Ovary (tissue), 3 donors: ENCODE measurements at regions not wholly inside any gene's neighbourhood (a gene's known extent, or its start where the extent isn't known, plus 50 kb on each side); places are given as distances from the start of the nearest gene placed in this dataset.

Experiments
- POLR2A ChIP-seq: fragments of 450-650 bp; IDR thresholded peaks from one replicate; pipeline ENCODE4 v1.6.1; 2017; ENCODE audit warnings: antibody characterized with exemption, mild to moderate bottlenecking, moderate library complexity
- TF ChIP-seq, protein P1 (sequence below), 3 donors: fragments of 450-650 bp in 2 of 3; fragments of 200-600 bp in 1 of 3; IDR thresholded peaks; one replicate each; pipeline versions ENCODE4 v1.5.1 to v1.8.0; 2016 to 2022; ENCODE audit warnings: antibody characterized with exemption in 3 of 3, mild to moderate bottlenecking in 1 of 3
- donor health status: DM: no; HTN: no; CAD: no.

DNA sequence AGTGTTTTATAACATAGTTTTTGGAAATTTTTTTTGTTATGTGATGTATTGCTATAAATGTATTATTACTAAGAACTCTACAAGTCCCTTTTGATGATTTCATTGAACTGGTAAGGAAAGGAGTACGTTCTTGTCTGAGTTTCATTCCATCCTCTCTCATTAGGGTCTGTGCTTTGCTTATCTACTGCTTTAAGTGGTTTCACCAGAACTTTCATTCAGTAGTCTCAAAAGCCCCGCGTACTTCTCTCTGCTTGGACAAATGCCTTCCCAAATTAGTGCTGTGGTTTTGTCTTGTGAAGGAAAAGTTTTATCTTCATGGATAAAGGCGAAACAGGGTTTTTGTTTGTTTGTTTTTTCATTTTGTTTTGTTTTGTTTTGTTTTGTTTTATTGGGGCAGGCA is 469.8 kb upstream of the WWC1 start:
- TF ChIP-seq, protein P1, sequence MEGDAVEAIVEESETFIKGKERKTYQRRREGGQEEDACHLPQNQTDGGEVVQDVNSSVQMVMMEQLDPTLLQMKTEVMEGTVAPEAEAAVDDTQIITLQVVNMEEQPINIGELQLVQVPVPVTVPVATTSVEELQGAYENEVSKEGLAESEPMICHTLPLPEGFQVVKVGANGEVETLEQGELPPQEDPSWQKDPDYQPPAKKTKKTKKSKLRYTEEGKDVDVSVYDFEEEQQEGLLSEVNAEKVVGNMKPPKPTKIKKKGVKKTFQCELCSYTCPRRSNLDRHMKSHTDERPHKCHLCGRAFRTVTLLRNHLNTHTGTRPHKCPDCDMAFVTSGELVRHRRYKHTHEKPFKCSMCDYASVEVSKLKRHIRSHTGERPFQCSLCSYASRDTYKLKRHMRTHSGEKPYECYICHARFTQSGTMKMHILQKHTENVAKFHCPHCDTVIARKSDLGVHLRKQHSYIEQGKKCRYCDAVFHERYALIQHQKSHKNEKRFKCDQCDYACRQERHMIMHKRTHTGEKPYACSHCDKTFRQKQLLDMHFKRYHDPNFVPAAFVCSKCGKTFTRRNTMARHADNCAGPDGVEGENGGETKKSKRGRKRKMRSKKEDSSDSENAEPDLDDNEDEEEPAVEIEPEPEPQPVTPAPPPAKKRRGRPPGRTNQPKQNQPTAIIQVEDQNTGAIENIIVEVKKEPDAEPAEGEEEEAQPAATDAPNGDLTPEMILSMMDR (IDR thresholded peaks at IDR 0.05): no peak
- no peak for TF ChIP-seq POLR2A
